GM21786 (cell line): ENCODE measurements at regions not wholly inside any gene's neighbourhood (a gene's known extent, or its start where the extent isn't known, plus 50 kb on each side); places are given as distances from the start of the nearest gene placed in this dataset.
"Not testable (repeated sequence)": the region's sequence is repeated elsewhere in the genome, so short reads cannot be mapped to it uniquely, and the experiment has no call there.

Source experiments
- ATAC-seq: cut with Tn5 transposase; IDR thresholded peaks from one replicate; pipeline ENCODE4 v1.9.1; 2021; ENCODE audit not compliant: unreplicated experiment

DNA sequence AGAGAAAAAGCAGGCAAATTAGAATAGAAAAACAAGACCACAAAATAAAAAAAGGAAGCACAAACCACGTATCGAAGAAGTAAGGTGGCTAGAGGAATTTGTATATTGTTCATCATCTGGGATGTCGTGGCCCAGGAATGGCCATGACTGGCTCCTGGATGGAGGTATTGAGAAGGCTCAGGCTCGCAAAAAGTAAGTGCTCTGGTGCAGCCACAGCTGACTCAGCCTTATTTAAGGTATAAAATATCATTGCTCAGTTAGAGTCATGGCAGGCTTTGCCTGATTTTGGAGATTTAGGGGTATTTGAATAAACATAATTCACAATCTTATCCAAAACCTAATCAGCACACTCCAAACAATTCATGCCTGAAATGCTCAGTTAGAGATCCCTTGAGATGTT, 78.4 kb upstream of the FANCL start:
- no peak for ATAC-seq

DNA sequence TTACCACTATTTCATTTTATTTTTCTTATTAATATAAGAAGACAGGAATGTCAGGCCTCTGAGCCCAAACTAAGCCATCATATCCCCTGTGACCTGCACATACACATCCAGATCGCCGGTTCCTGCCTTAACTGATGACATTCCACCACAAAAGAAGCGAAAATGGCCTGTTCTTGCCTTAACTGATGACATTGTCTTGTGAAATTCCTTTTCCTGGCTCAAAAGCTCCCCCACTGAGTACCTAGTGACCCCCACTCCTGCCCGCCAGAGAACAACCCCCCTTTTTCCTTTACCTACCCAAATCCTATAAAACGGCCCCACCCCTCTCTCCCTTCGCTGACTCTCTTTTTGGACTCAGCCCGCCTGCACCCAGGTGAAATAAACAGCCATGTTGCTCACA, 77.8 kb upstream of the FANCL start:
- ATAC-seq, result not testable (repeated sequence)

DNA sequence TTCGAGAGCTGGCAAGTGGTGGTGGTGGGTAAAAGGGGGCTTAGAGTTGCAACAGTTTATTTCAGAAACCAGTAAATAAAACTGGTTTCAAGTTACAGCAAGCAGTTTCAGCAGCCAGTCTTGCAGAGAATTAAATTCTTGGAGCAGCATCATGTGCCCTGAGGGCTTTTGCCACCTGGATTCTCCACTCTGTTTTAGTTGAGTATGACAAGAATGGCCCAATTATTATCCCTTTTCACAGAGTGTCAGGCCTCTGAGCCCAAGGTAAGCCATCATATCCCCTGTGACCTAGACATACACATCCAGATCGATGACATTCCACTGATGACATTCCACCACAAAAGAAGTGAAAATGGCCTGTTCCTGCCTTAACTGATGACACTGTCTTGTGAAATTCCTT, 72.8 kb upstream of the FANCL start:
- ATAC-seq, result no peak

DNA sequence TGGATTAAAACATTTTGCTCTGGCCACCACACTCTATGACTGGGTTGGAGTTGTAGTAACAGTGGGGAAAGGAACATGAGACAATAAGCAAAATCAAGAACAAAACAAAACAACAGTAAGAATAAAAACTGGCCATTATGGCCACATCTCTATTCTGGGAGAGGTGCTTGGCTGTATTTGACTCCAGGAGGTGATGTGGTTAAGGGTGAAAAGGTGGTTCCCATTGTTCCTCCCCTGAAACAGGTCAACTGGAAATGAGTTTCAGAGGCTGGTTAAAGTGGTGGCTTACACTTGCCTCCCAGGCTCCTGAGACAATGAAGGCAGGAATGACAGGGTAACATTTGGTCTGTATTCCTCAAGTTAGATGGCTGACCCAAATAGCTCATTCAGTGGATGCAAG, 67.3 kb upstream of the FANCL start:
- no peak for ATAC-seq

DNA sequence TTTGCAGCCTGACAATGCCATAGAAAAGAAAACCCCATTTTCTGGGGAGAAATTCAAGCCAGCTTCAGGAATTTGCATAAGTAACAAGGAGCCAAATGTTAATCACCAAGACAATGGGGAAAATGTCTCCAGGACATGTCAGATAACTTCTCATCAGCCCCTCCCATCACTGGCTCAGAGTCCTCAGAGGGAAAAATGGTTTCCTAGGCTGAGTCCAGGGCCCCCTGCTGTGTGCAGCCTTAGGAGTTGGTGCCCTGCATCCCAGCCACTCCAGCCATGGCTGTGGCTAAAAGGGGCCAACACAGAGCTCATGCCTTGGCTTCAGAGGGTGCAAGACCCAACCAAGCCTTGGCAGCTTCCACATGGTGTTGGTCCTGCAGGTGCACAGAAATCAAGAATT, 63.7 kb upstream of the FANCL start:
- ATAC-seq, result no peak

DNA sequence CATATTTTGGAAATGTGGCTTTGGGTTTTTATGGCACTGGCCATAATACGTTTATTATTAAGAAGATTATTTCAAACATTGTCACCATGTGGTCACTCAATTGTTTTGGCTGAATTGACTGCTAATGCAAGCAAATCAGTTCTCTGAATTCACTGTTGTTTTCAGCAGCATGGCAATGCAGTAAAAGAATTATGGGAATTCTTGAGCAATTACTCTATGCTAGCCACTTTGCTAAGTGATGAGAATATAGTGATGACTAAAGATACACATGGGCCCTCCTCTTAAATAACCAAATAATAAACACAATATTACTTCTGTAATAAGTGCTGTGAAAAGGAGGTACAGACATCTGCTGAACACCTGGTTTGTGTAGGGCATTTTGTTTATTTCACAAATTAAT, 58.0 kb upstream of the FANCL start:
- ATAC-seq, result no peak

DNA sequence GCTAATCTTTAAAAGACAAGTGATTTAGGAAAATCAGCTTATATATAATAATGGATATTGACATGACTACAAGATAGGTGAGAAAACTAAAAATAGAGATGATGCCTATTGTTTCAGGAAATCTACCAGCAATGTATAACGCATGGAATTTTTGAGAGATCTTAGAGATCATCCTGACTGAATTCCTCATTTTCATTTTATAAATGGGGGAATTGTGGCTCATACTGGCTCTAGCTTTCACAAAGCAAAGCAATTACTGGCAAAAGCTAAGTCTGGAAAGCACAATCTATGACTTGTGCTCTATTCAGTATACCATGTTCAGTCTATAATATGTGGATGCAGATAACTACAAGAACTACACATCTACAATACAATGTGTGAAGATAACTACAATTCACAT, 51.9 kb upstream of the FANCL start:
- ATAC-seq, result no peak

DNA sequence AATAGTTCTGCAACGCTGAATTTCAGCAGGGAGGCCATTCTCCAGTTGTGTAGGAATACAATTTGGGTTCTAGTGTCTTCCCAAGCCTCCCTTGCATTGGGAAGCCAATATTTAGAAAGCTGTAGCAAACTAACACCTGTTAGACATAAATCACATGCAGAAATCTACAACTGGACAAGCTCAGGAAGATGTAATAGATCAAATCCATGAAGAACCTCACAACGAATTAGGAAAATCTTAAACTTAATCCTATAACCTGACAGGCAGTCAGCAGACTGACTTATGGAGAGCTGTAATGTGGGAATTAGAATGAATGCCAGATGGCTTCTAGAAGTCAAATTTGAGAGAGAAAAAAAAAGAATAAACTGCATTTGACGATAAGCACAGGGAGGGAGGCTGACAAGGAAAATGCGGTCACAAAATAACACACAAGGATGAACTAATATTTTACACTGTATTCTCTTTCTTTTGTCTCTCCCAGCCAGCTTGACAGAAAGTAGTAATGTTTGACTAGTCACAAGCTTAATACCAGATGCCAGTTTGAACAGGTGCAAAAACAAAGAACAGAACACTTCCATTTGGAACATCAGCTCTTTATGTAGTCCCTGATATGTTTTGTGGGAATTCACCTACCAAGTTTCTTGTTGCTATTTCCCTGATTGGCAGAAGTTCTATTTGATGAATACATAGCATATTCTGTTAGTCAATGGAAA, 50.8 kb upstream of the FANCL start:
- ATAC-seq, result no peak
